Naive thymus-derived CD4-positive, alpha-beta T cell (primary cell): ENCODE measurements at regions not wholly inside any gene's neighbourhood (a gene's known extent, or its start where the extent isn't known, plus 50 kb on each side); places are given as distances from the start of the nearest gene placed in this dataset.

Experiments used
- ATAC-seq: fragments of 150-1000 bp; cut with Tn5 transposase; 2 replicates; pipeline ENCODE4 v1.10.0; 2021; ENCODE audit warnings: mild to moderate bottlenecking, moderate library complexity
- CTCF ChIA-PET: fragments of 350-600 bp; sonication (Branson Sonifier 250); formaldehyde crosslinking; loops from one replicate; lab custom pipeline; 2021; ENCODE audit warnings: antibody characterized with exemption; lab: Charles Lee
- POLR2A ChIA-PET: fragments of 350-600 bp; sonication (Branson Sonifier 250); formaldehyde crosslinking; loops from one replicate; lab custom pipeline; 2021; ENCODE audit warnings: antibody characterized with exemption, inconsistent platforms; lab: Charles Lee
- DNase-seq, 9 donors: peaks; one replicate each; pipeline versions ENCODE4 v3.0.0 to v3.0.0-alpha.2; 2020 to 2022; ENCODE audit warnings: mixed read lengths in 1 of 9
- H3K27ac ChIP-seq: one replicate; pipeline ENCODE4 v1.7.0; 2013; ENCODE audit warnings: mild to moderate bottlenecking, low read depth, low read length, moderate library complexity
- H3K27me3 ChIP-seq, 2 donors: one replicate each; pipeline ENCODE4 v1.7.0; 2013; ENCODE audit warnings: low read length in 2 of 2, mild to moderate bottlenecking in 2 of 2, moderate library complexity in 2 of 2; ENCODE audit not compliant: control insufficient read depth in 2 of 2, insufficient read depth in 2 of 2
- H3K36me3 ChIP-seq, 3 experiments: 1 replicate in 2 of 3; 2 replicates in 1 of 3; pipeline ENCODE4 v1.7.0; 2013; ENCODE audit warnings: low read length in 3 of 3, mild to moderate bottlenecking in 3 of 3, moderate library complexity in 1 of 3; ENCODE audit not compliant: insufficient read depth in 3 of 3, control insufficient read depth in 2 of 3
- H3K4me1 ChIP-seq, 2 donors: one replicate each; pipeline ENCODE4 v1.7.0; 2013; ENCODE audit warnings: low read length in 2 of 2, mild to moderate bottlenecking in 2 of 2, moderate library complexity in 1 of 2; ENCODE audit not compliant: control insufficient read depth in 2 of 2, insufficient read depth in 2 of 2
- H3K4me3 ChIP-seq: 2 replicates; pipeline ENCODE4 v1.7.0; 2013; ENCODE audit warnings: mild to moderate bottlenecking, low read length
- H3K9me3 ChIP-seq, 3 experiments: 1 replicate in 2 of 3; 2 replicates in 1 of 3; pipeline ENCODE4 v1.7.0; 2013; ENCODE audit warnings: low read length in 3 of 3; ENCODE audit not compliant: control insufficient read depth in 2 of 3
- H3K27ac Mint-ChIP-seq, 9 donors: one replicate each; pipeline ENCODE4 v1.8.0; 2020 to 2022; ENCODE audit warnings: mixed read lengths in 9 of 9, mild to moderate bottlenecking in 8 of 9, moderate library complexity in 5 of 9, inconsistent platforms in 2 of 9
- H3K27me3 Mint-ChIP-seq, 5 donors: one replicate each; pipeline ENCODE4 v1.8.0; 2021 to 2022; ENCODE audit warnings: mixed read lengths in 5 of 5, mild to moderate bottlenecking in 1 of 5
- H3K36me3 Mint-ChIP-seq, 5 donors: one replicate each; pipeline ENCODE4 v1.8.0; 2020 to 2022; ENCODE audit warnings: mixed read lengths in 5 of 5, mild to moderate bottlenecking in 3 of 5, inconsistent platforms in 1 of 5
- H3K4me1 Mint-ChIP-seq, 7 donors: one replicate each; pipeline ENCODE4 v1.8.0; 2020 to 2022; ENCODE audit warnings: mixed read lengths in 7 of 7, mild to moderate bottlenecking in 3 of 7, inconsistent platforms in 1 of 7
- H3K4me3 Mint-ChIP-seq, 10 donors: one replicate each; pipeline ENCODE4 v1.8.0; 2020 to 2022; ENCODE audit warnings: mild to moderate bottlenecking in 10 of 10, mixed read lengths in 10 of 10, moderate library complexity in 6 of 10, inconsistent platforms in 2 of 10
- H3K9me3 Mint-ChIP-seq, 11 donors: one replicate each; pipeline ENCODE4 v1.8.0; 2020 to 2022; ENCODE audit warnings: mixed read lengths in 11 of 11, mild to moderate bottlenecking in 4 of 11, inconsistent platforms in 1 of 11, moderate library complexity in 1 of 11
- intact Hi-C, 2 donors: fragments of 100-400 bp; cut with micrococcal nuclease; formaldehyde crosslinking; loops; one replicate each; pipeline ENCODE4 v1.15.1; 2023

DNA sequence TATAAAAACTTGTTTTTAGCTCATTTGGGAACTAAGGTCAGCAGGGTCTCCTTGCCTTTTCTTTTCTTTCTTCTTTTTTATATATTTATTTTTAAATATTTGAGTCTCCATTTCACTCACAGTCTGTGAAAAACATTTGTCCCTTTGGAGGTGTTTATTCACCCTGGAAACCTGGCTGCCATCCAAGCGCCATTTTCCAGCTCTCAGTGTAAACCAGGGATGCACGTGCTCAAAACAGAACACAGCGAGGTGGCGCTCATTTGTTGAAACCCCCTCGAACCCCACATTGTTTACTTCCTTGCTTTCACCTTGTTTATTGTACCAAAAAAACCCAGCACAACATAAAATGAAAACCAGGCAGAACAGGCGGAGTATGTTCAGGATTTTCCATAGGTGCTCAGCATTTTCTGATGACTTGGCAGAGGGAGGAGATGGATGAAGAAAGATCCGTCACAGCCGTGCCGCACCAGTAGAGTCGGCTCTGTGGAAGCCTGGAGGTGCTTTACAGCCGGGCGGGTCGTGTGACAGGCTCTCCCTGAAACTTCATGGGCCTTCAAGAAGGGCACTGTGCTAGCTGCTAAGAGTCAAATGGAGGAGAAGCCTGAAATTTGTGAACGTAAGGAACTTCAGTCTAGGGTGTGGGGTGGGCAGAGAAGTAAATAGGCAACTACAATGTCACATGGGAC lies 284.4 kb downstream of the FOXL1 start:
- Mint-ChIP-seq H3K27ac (no peak overlapping the region), H3K4me3 (no peak overlapping the region), H3K27me3 (peaks cover 0 to 16% (median 8%) of the 10 kb centered on the region in 5 donors), H3K9me3 (peaks cover 0 to 8% (median 0%) of the 10 kb centered on the region in 11 donors), H3K36me3 (no peaks in the 10 kb centered on the region), H3K4me1 (no peaks in the 10 kb centered on the region)
- Histone ChIP-seq H3K9me3 (no peaks in the 10 kb centered on the region), H3K4me1 (no peaks in the 10 kb centered on the region), H3K36me3 (no peaks in the 10 kb centered on the region), H3K27ac (no peak overlapping the region), H3K27me3 (no peaks in the 10 kb centered on the region), H3K4me3 (no peak overlapping the region)
- DNase-seq: no peak
- intact Hi-C loops: no loop called here
- POLR2A ChIA-PET: no interaction called here
- no peak for ATAC-seq
- CTCF ChIA-PET: no interaction called here

DNA sequence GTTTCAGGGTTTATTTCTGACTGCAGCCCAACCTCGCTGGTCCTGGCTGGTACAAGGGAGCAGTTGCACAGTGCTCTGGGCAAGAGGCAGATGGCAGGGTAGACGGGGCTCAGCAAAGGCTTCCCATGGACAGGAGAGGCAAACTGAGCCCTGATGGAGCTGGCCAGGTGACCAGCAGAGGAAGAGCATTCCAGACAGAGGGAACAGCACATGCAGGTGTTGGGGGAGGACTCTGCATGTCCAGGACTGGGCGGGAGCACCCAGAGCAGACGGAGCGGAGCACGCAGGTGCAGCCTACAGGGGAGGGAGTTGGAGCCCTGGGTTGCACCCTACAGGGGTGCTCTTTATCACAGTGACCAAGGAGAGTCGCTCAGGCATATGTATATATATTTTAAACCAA lies 285.3 kb downstream of the FOXL1 start:
- H3K27ac Mint-ChIP-seq: no peak overlapping the region
- Histone ChIP-seq H3K27ac (no peak overlapping the region), H3K9me3 (no peaks in the 10 kb centered on the region), H3K4me1 (no peaks in the 10 kb centered on the region), H3K36me3 (no peaks in the 10 kb centered on the region), H3K27me3 (no peaks in the 10 kb centered on the region), H3K4me3 (no peak overlapping the region)
- no peak overlapping the region for H3K4me3 Mint-ChIP-seq
- ChIA-PET CTCF (no interaction called here), POLR2A (no interaction called here)
- no peaks in the 10 kb centered on the region for H3K36me3 Mint-ChIP-seq
- peaks cover 0 to 8% (median 0%) of the 10 kb centered on the region in 11 donors for H3K9me3 Mint-ChIP-seq
- intact Hi-C loops: no loop called here
- H3K4me1 Mint-ChIP-seq: no peaks in the 10 kb centered on the region
- peaks cover 0 to 17% (median 8%) of the 10 kb centered on the region in 5 donors for H3K27me3 Mint-ChIP-seq
- DNase-seq: no peak
- ATAC-seq: no peak

DNA sequence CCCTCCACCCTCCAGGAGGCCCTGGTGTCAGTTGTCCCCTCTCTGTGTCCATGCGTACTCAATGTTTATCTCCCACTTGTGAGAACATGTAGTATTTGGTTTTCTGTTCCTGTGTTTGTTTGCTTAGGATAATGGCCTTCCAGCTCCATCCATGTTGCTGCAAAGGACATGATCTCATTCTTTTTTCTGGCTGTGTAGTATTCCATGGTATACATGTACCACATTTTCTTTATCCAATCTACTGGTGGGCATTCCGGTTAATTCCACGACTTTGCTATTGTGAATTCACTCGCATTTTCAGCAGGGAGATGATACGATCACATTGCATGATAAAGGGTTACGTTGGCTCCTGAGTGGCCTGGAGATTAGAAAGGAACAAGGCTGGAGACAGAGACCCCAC lies 286.2 kb downstream of the FOXL1 start:
- DNase-seq (no peak), ATAC-seq (no peak)
- H3K4me3 ChIP-seq: no peak overlapping the region
- Mint-ChIP-seq H3K27ac (no peak overlapping the region), H3K9me3 (peaks cover 0 to 8% (median 0%) of the 10 kb centered on the region in 11 donors), H3K4me3 (no peak overlapping the region), H3K4me1 (no peaks in the 10 kb centered on the region), H3K27me3 (peaks cover 0 to 17% (median 8%) of the 10 kb centered on the region in 5 donors), H3K36me3 (no peaks in the 10 kb centered on the region)
- POLR2A ChIA-PET: no interaction called here
- no peaks in the 10 kb centered on the region for H3K27me3 ChIP-seq
- H3K36me3 ChIP-seq: no peaks in the 10 kb centered on the region
- CTCF ChIA-PET: no interaction called here
- no peaks in the 10 kb centered on the region for H3K9me3 ChIP-seq
- H3K4me1 ChIP-seq: no peaks in the 10 kb centered on the region
- H3K27ac ChIP-seq: no peak overlapping the region
- intact Hi-C loops: no loop called here

DNA sequence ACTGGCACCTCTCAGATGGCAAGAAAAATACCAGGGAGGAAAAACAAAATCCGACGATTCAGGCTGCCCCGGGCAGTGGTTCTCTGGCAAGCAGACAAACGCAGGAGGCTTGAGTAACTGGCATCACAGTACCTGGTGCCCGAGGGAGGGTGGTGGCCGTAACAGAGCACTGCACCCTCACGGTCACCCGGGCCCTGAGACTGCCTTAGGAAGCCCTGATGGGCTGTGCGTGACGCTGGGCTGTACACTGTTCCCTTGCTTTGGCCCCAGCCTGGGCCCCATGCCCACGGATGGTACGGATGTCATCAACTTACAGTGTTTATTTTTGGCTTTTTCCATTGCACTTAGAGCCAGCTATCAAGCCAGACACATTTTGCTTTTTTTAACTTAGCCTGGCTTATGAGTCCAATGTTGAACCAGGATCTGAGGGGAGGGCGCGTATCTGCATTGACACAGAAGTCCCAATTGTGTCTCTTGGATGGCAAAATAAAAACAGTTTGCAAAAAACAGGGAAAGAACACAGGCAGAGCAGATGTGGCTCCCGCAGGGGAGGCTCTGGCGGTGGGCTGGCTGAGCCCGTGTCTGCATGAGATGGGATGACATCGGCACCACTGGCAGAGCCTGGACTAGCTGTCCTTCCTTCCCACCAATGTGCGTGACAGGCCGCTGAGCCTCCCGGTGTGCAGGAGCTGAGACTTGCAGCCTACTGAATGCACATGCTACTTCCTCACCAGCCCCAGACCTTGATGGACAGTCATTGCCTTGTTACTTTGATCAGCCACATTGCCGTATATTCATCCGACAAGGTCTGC lies 287.7 kb downstream of the FOXL1 start:
- H3K4me1 ChIP-seq: no peaks in the 10 kb centered on the region
- Mint-ChIP-seq H3K9me3 (peaks cover 0 to 8% (median 3%) of the 10 kb centered on the region in 11 donors), H3K27ac (no peak overlapping the region), H3K4me3 (no peak overlapping the region), H3K4me1 (no peaks in the 10 kb centered on the region), H3K27me3 (peaks cover 0 to 17% (median 8%) of the 10 kb centered on the region in 5 donors), H3K36me3 (no peaks in the 10 kb centered on the region)
- no peaks in the 10 kb centered on the region for H3K9me3 ChIP-seq
- ChIA-PET POLR2A (no interaction called here), CTCF (no interaction called here)
- H3K36me3 ChIP-seq: no peaks in the 10 kb centered on the region
- no peak overlapping the region for H3K27ac ChIP-seq
- intact Hi-C loops: no loop called here
- DNase-seq (no peak), ATAC-seq (no peak)
- H3K27me3 ChIP-seq: no peaks in the 10 kb centered on the region
- H3K4me3 ChIP-seq: no peak overlapping the region

DNA sequence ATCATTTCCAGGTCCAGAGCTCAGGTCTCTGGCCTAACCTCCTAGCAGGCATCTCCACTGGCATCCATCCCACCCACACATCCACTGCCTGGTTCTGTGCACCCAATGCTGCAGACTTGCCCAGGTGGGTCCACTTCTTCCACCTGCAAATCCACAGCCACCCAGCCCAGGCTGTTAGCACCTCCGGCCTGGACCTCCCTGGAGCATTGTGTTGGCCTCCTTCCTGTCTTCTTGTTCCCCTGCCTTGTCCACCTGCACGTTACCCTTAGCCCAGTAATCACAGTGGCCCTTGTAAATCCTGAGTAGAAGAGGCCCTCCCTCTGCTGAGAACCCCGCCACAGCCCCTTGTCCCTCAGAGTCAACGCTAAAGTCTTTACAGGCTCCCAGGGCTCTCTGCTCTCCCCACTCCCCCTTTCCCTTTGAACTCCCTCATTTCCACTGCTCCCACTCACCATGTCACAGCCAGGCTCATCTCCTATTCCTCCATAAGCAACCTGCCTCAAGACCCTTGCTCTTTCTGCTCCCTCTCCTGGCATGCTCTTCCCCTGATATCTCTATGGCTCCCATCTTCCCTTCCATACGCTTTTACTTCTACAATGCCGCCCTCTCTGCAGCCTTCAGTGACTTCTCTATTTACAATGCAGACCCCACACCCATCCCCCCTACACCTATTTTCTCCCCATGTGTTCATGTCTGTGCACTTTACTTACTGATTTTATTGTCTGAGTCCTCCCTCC lies 288.8 kb downstream of the FOXL1 start:
- H3K27me3 ChIP-seq: no peaks in the 10 kb centered on the region
- Mint-ChIP-seq H3K27me3 (peaks cover 0 to 17% (median 12%) of the 10 kb centered on the region in 5 donors), H3K27ac (no peak overlapping the region), H3K9me3 (peaks cover 0 to 8% (median 3%) of the 10 kb centered on the region in 11 donors), H3K36me3 (no peaks in the 10 kb centered on the region), H3K4me1 (no peaks in the 10 kb centered on the region), H3K4me3 (no peak overlapping the region)
- intact Hi-C loops: no loop called here
- H3K4me3 ChIP-seq: no peak overlapping the region
- POLR2A ChIA-PET: no interaction called here
- no peaks in the 10 kb centered on the region for H3K36me3 ChIP-seq
- no peaks in the 10 kb centered on the region for H3K4me1 ChIP-seq
- H3K9me3 ChIP-seq: no peaks in the 10 kb centered on the region
- CTCF ChIA-PET: no interaction called here
- no peak for DNase-seq
- no peak for ATAC-seq
- H3K27ac ChIP-seq: no peak overlapping the region

DNA sequence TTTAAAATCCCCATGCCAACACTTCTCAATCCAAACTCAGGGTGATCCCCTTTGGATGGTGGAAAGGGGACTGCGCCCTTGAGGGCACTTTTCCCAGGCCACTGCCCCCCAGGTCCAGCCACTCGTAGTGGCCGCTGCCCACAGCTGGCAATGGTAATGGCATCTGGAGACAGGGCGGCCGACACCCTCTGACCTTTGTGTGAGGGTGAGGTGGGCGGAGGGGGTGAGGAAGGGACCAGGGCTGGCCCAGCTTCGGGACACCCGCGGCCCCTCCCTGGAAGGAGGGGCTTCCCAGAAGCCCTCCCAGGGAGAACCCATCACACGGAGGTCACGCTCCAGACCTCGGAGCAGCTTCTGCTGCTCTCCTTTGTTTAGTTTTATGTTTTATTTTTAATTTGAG lies 289.7 kb downstream of the FOXL1 start:
- H3K4me1 Mint-ChIP-seq: no peaks in the 10 kb centered on the region
- ATAC-seq: no peak
- H3K4me1 ChIP-seq: no peaks in the 10 kb centered on the region
- H3K27me3 ChIP-seq: no peaks in the 10 kb centered on the region
- peaks cover 0 to 22% (median 12%) of the 10 kb centered on the region in 5 donors for H3K27me3 Mint-ChIP-seq
- no peak overlapping the region for H3K27ac Mint-ChIP-seq
- no peak overlapping the region for H3K4me3 ChIP-seq
- ChIA-PET POLR2A (no interaction called here), CTCF (no interaction called here)
- peaks cover 0 to 8% (median 3%) of the 10 kb centered on the region in 11 donors for H3K9me3 Mint-ChIP-seq
- H3K4me3 Mint-ChIP-seq: no peak overlapping the region
- H3K36me3 ChIP-seq: no peaks in the 10 kb centered on the region
- no peak overlapping the region for H3K27ac ChIP-seq
- intact Hi-C loops: no loop called here
- DNase-seq: no peak
- no peaks in the 10 kb centered on the region for H3K36me3 Mint-ChIP-seq
- H3K9me3 ChIP-seq: no peaks in the 10 kb centered on the region
